Amniotic epithelial cell (primary cell): ENCODE measurements at regions not wholly inside any gene's neighbourhood (a gene's known extent, or its start where the extent isn't known, plus 50 kb on each side); places are given as distances from the start of the nearest gene placed in this dataset.

Source experiments
- DNase-seq: peaks from one replicate; pipeline ENCODE4 v3.0.0-alpha.2; 2010; ENCODE audit warnings: low read depth

GRCh38 chr6:44606504-44606903 is 219.0 kb downstream of the CDC5L start:
- no peak for DNase-seq

GRCh38 chr6:44606976-44607375 is 219.5 kb downstream of the CDC5L start:
- DNase-seq: no peak

- no peak for DNase-seq
These were observed 220.7 kb downstream of the CDC5L start for GRCh38 chr6:44608175-44608574.

GRCh38 chr6:44609051-44609612 is 221.6 kb downstream of the CDC5L start:
- DNase-seq: no peak

GRCh38 chr6:44614396-44614795 is 226.9 kb downstream of the CDC5L start:
- no peak for DNase-seq

- DNase-seq: no peak
These were observed 228.1 kb downstream of the CDC5L start for GRCh38 chr6:44615621-44616020.

- DNase-seq: no peak
These were observed 229.9 kb downstream of the CDC5L start for GRCh38 chr6:44617416-44617815.

- no peak for DNase-seq
These were observed 230.9 kb downstream of the CDC5L start for GRCh38 chr6:44618371-44618770.

GRCh38 chr6:44620922-44621321 is 233.4 kb downstream of the CDC5L start:
- DNase-seq: no peak

GRCh38 chr6:44621846-44622245 is 234.3 kb downstream of the CDC5L start:
- peak; percentile 83 for DNase-seq

- DNase-seq: no peak
These were observed 235.0 kb downstream of the CDC5L start for GRCh38 chr6:44622555-44622954.

GRCh38 chr6:44622956-44623355 is 235.4 kb downstream of the CDC5L start:
- no peak for DNase-seq

- DNase-seq: no peak
These were observed 236.7 kb downstream of the CDC5L start for GRCh38 chr6:44624226-44624625.

GRCh38 chr6:44624936-44625573 is 237.5 kb downstream of the CDC5L start:
- DNase-seq: no peak

GRCh38 chr6:44625996-44626395 is 238.5 kb downstream of the CDC5L start:
- DNase-seq: no peak

- no peak for DNase-seq
These were observed 239.1 kb downstream of the CDC5L start for GRCh38 chr6:44626616-44627015.

GRCh38 chr6:44627091-44627882 is 239.8 kb downstream of the CDC5L start:
- no peak for DNase-seq

GRCh38 chr6:44627883-44628271 is 240.4 kb downstream of the CDC5L start:
- no peak for DNase-seq

- no peak for DNase-seq
These were observed 240.8 kb downstream of the CDC5L start for GRCh38 chr6:44628347-44628746.

GRCh38 chr6:44629636-44630035 is 242.1 kb downstream of the CDC5L start:
- DNase-seq: no peak

- peak; percentile 75 for DNase-seq
These were observed 242.9 kb downstream of the CDC5L start for GRCh38 chr6:44630125-44631028.

- peak; percentile 24 for DNase-seq
These were observed 244.5 kb downstream of the CDC5L start for GRCh38 chr6:44631968-44632367.
